Astrocyte (in vitro differentiated cells and primary cell): ENCODE measurements at regions not wholly inside any gene's neighbourhood (a gene's known extent, or its start where the extent isn't known, plus 50 kb on each side); places are given as distances from the start of the nearest gene placed in this dataset.

Source experiments
- DNase-seq: peaks from one replicate; pipeline ENCODE4 v3.0.0-alpha.2; 2010; ENCODE audit warnings: low read depth
- FAIRE-seq: peaks from 2 replicates; lab custom pipeline; 2011; peaks lifted over from hg19 to GRCh38; lab: Jason Lieb, UNC
- H2AFZ ChIP-seq: 2 replicates; pipeline ENCODE4 v1.6.0; 2012; ENCODE audit warnings: low read depth, low read length, inconsistent platforms
- H3K27ac ChIP-seq: 2 replicates; pipeline ENCODE4 v1.5.1; 2011; ENCODE audit warnings: low read depth, low read length, inconsistent platforms
- H3K27me3 ChIP-seq: 2 replicates; pipeline ENCODE4 v1.6.0; 2011; ENCODE audit warnings: low read length, inconsistent platforms; ENCODE audit not compliant: insufficient read depth
- H3K36me3 ChIP-seq: 2 replicates; pipeline ENCODE4 v1.5.1; 2011; ENCODE audit warnings: low read length, inconsistent platforms; ENCODE audit not compliant: insufficient read depth
- H3K4me1 ChIP-seq: 2 replicates; pipeline ENCODE4 v1.5.1; 2011; ENCODE audit warnings: low read length, inconsistent platforms; ENCODE audit not compliant: insufficient read depth
- H3K4me2 ChIP-seq: 2 replicates; pipeline ENCODE4 v1.6.0; 2012; ENCODE audit warnings: low read length, inconsistent platforms
- H3K4me3 ChIP-seq: 2 replicates; pipeline ENCODE4 v1.5.1; 2011; ENCODE audit warnings: low read depth, mild to moderate bottlenecking, low read length, inconsistent platforms; ENCODE audit not compliant: insufficient read depth
- H3K79me2 ChIP-seq: 2 replicates; pipeline ENCODE4 v1.6.0; 2012; ENCODE audit warnings: mild to moderate bottlenecking, low read length, inconsistent platforms; ENCODE audit not compliant: insufficient read depth
- H3K9ac ChIP-seq: 2 replicates; pipeline ENCODE4 v1.6.0; 2012; ENCODE audit warnings: mild to moderate bottlenecking, low read length, inconsistent platforms
- H3K9me3 ChIP-seq: 2 replicates; pipeline ENCODE4 v1.5.1; 2012; ENCODE audit warnings: low read depth, mild to moderate bottlenecking, low read length, inconsistent platforms; ENCODE audit not compliant: insufficient read depth
- H4K20me1 ChIP-seq: 2 replicates; pipeline ENCODE4 v1.6.0; 2012; ENCODE audit warnings: low read length, inconsistent platforms; ENCODE audit not compliant: insufficient read depth
- H3K27ac Mint-ChIP-seq: one replicate; pipeline ENCODE4 v1.8.0; 2021; ENCODE audit warnings: mild to moderate bottlenecking, mixed read lengths; ENCODE audit not compliant: unreplicated experiment
- H3K27me3 Mint-ChIP-seq: one replicate; pipeline ENCODE4 v1.8.0; 2021; ENCODE audit warnings: low read depth, mixed read lengths; ENCODE audit not compliant: unreplicated experiment
- H3K36me3 Mint-ChIP-seq: one replicate; pipeline ENCODE4 v1.8.0; 2021; ENCODE audit warnings: low read depth, mixed read lengths; ENCODE audit not compliant: unreplicated experiment
- H3K4me1 Mint-ChIP-seq: one replicate; pipeline ENCODE4 v1.8.0; 2021; ENCODE audit warnings: low read depth, mixed read lengths; ENCODE audit not compliant: unreplicated experiment
- H3K4me3 Mint-ChIP-seq: one replicate; pipeline ENCODE4 v1.8.0; 2021; ENCODE audit warnings: mild to moderate bottlenecking, moderate library complexity, mixed read lengths; ENCODE audit not compliant: unreplicated experiment
- H3K9me3 Mint-ChIP-seq: one replicate; pipeline ENCODE4 v1.8.0; 2021; ENCODE audit warnings: mild to moderate bottlenecking, mixed read lengths; ENCODE audit not compliant: unreplicated experiment
- EZH2 ChIP-seq: IDR thresholded peaks from 2 replicates; pipeline ENCODE4 v1.6.1; 2012; ENCODE audit warnings: mild to moderate bottlenecking, low read length, inconsistent platforms; ENCODE audit not compliant: insufficient read depth
- TF ChIP-seq, protein P1 (sequence below): IDR thresholded peaks from 2 replicates; pipeline ENCODE4 v1.5.1; 2011; ENCODE audit warnings: low read depth, mild to moderate bottlenecking, inconsistent platforms, low read length, moderate library complexity; ENCODE audit not compliant: insufficient read depth

DNA sequence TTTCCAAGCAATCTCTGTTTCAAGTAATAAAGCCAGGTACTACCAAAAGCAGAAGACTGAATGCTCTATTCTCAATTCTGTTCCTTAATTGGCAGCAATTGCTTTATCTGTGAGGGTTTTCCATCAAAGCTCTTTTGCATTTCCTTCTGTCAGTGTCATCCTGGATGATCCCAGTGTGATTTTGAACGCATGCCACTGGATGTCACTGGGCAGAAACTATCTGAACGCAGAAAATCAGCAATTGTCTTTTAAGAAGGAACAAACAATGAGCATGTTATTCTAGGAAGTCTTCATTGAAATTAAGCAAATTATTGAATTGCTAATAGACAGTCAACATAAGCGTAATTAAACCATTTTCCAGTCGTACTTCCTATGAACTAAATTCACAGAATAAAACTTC, 259.0 kb upstream of the REG3G start:
- peaks cover 6% of the 10 kb centered on the region for H3K4me1 Mint-ChIP-seq
- no peak overlapping the region for H3K4me3 ChIP-seq
- no peak overlapping the region for H3K27ac ChIP-seq
- no peaks in the 10 kb centered on the region for H3K36me3 ChIP-seq
- no peak overlapping the region for H3K27ac Mint-ChIP-seq
- no peaks in the 10 kb centered on the region for H3K9me3 ChIP-seq
- H4K20me1 ChIP-seq, result no peaks in the 10 kb centered on the region
- FAIRE-seq (no peak), DNase-seq (no peak)
- H3K27me3 ChIP-seq, result no peaks in the 10 kb centered on the region
- H3K4me3 Mint-ChIP-seq, result no peak overlapping the region
- TF ChIP-seq, protein P1, sequence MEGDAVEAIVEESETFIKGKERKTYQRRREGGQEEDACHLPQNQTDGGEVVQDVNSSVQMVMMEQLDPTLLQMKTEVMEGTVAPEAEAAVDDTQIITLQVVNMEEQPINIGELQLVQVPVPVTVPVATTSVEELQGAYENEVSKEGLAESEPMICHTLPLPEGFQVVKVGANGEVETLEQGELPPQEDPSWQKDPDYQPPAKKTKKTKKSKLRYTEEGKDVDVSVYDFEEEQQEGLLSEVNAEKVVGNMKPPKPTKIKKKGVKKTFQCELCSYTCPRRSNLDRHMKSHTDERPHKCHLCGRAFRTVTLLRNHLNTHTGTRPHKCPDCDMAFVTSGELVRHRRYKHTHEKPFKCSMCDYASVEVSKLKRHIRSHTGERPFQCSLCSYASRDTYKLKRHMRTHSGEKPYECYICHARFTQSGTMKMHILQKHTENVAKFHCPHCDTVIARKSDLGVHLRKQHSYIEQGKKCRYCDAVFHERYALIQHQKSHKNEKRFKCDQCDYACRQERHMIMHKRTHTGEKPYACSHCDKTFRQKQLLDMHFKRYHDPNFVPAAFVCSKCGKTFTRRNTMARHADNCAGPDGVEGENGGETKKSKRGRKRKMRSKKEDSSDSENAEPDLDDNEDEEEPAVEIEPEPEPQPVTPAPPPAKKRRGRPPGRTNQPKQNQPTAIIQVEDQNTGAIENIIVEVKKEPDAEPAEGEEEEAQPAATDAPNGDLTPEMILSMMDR, result no peak
- no peak for TF ChIP-seq EZH2
- no peaks in the 10 kb centered on the region for H3K4me1 ChIP-seq
- no peak overlapping the region for H2AFZ ChIP-seq
- no peak overlapping the region for H3K4me2 ChIP-seq
- H3K79me2 ChIP-seq, result no peaks in the 10 kb centered on the region
- peaks cover 2% of the 10 kb centered on the region for H3K27me3 Mint-ChIP-seq
- H3K9ac ChIP-seq, result no peak overlapping the region
- H3K36me3 Mint-ChIP-seq, result no peaks in the 10 kb centered on the region
- H3K9me3 Mint-ChIP-seq, result peaks cover 15% of the 10 kb centered on the region

DNA sequence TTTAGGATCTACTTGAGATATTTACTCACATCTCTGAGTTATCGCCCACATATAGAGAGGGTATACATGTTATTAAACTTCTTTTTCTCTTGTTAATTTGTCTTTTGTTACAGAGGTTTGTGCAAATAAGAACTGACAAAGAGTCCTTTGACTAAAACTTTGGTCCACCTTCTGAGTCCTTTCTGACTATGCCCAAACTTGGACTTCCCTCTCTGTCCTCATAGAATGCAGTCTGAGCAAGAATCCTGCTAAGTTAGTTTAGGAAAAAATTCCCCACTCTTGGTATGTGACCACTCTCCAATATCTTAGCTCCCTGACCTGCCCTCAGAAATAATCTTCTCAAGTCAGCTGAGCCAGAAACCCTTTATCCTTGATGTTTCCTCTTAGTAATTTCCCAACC, 257.5 kb upstream of the REG3G start:
- Histone ChIP-seq H3K36me3 (no peaks in the 10 kb centered on the region), H4K20me1 (no peaks in the 10 kb centered on the region), H3K4me1 (no peaks in the 10 kb centered on the region), H3K27me3 (no peaks in the 10 kb centered on the region), H3K79me2 (no peaks in the 10 kb centered on the region), H3K9ac (no peak overlapping the region), H3K4me2 (no peak overlapping the region), H2AFZ (no peak overlapping the region), H3K4me3 (no peak overlapping the region), H3K27ac (no peak overlapping the region), H3K9me3 (no peaks in the 10 kb centered on the region)
- H3K4me1 Mint-ChIP-seq, result peaks cover 6% of the 10 kb centered on the region
- DNase-seq (no peak), FAIRE-seq (no peak)
- H3K27ac Mint-ChIP-seq, result no peak overlapping the region
- no peak overlapping the region for H3K4me3 Mint-ChIP-seq
- H3K27me3 Mint-ChIP-seq, result peaks cover 2% of the 10 kb centered on the region
- no peak for TF ChIP-seq EZH2
- TF ChIP-seq, protein P1, result no peak
- H3K36me3 Mint-ChIP-seq, result no peaks in the 10 kb centered on the region
- H3K9me3 Mint-ChIP-seq, result peaks cover under 1% of the 10 kb centered on the region

DNA sequence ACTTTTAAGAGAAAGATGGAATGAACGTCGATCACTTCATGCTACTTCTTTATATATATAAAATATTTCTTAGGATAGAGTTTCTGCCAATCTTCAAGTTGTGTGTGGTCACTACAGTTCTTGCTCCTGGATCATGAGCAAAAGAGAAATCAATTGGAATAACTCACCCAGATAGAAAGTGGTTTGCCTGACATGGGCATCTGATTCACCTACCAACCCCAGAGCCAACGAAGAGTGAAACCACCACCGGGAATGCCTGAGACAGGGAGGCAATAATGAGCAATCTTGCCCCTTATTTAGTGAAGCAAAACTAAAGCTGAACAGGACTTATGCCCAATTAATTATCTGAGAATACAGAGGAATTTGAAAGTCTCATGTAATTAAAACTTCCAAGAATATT, 250.2 kb upstream of the REG3G start:
- FAIRE-seq (no peak), DNase-seq (no peak)
- Histone ChIP-seq H3K27me3 (no peaks in the 10 kb centered on the region), H3K79me2 (no peaks in the 10 kb centered on the region), H3K27ac (no peak overlapping the region), H4K20me1 (no peaks in the 10 kb centered on the region), H3K9ac (no peak overlapping the region), H3K4me2 (no peak overlapping the region), H3K9me3 (peaks cover 4% of the 10 kb centered on the region), H3K36me3 (no peaks in the 10 kb centered on the region), H2AFZ (no peak overlapping the region), H3K4me3 (no peak overlapping the region), H3K4me1 (no peaks in the 10 kb centered on the region)
- Mint-ChIP-seq H3K27me3 (no peaks in the 10 kb centered on the region), H3K36me3 (no peaks in the 10 kb centered on the region), H3K4me1 (peaks cover 3% of the 10 kb centered on the region), H3K4me3 (no peak overlapping the region), H3K9me3 (peaks cover 9% of the 10 kb centered on the region), H3K27ac (no peak overlapping the region)
- TF ChIP-seq, protein P1, result no peak
- no peak for TF ChIP-seq EZH2
